H9 (cell line): ENCODE measurements at regions not wholly inside any gene's neighbourhood (a gene's known extent, or its start where the extent isn't known, plus 50 kb on each side); places are given as distances from the start of the nearest gene placed in this dataset.

Source experiments
- DNase-seq: peaks from one replicate; pipeline ENCODE4 v3.0.0-alpha.2; 2017
- H2AFZ ChIP-seq: one replicate; pipeline ENCODE4 v1.6.1; 2013; ENCODE audit warnings: mild to moderate bottlenecking, low read length, control low read depth, moderate library complexity
- H2AK5ac ChIP-seq: 2 replicates; pipeline ENCODE4 v1.6.1; 2013; ENCODE audit warnings: low read length, control low read depth, mixed read lengths; ENCODE audit not compliant: insufficient read length
- H2BK120ac ChIP-seq: one replicate; pipeline ENCODE4 v1.6.1; 2013; ENCODE audit warnings: low read depth, mild to moderate bottlenecking, low read length, control low read depth, inconsistent platforms; ENCODE audit not compliant: poor library complexity, severe bottlenecking
- H2BK12ac ChIP-seq: 2 replicates; pipeline ENCODE4 v1.6.1; 2013; ENCODE audit warnings: low read length, control low read depth, mixed read lengths, low read depth; ENCODE audit not compliant: insufficient read length
- H2BK15ac ChIP-seq: 2 replicates; pipeline ENCODE4 v1.6.1; 2013; ENCODE audit warnings: low read depth, low read length, control low read depth
- H2BK20ac ChIP-seq: one replicate; pipeline ENCODE4 v1.6.1; 2013; ENCODE audit warnings: low read depth, mild to moderate bottlenecking, low read length, control low read depth, inconsistent platforms; ENCODE audit not compliant: poor library complexity, severe bottlenecking
- H2BK5ac ChIP-seq: 2 replicates; pipeline ENCODE4 v1.6.1; 2013; ENCODE audit warnings: low read length, control low read depth, mixed read lengths; ENCODE audit not compliant: insufficient read length
- H3K14ac ChIP-seq: 2 replicates; pipeline ENCODE4 v1.6.1; 2013; ENCODE audit warnings: low read length, control low read depth; ENCODE audit not compliant: insufficient read depth
- H3K18ac ChIP-seq: 2 replicates; pipeline ENCODE4 v1.6.1; 2013; ENCODE audit warnings: low read depth, mild to moderate bottlenecking, mixed read lengths, low read length, control low read depth; ENCODE audit not compliant: insufficient read length
- H3K23ac ChIP-seq: 2 replicates; pipeline ENCODE4 v1.6.1; 2013; ENCODE audit warnings: low read length, control low read depth, mixed read lengths, low read depth; ENCODE audit not compliant: insufficient read length
- H3K23me2 ChIP-seq: 2 replicates; pipeline ENCODE4 v1.6.1; 2013; ENCODE audit warnings: low read depth, mild to moderate bottlenecking, mixed read lengths, low read length, control low read depth; ENCODE audit not compliant: insufficient read length, poor library complexity, severe bottlenecking
- H3K27ac ChIP-seq: 2 replicates; pipeline ENCODE4 v1.5.1; 2013; ENCODE audit warnings: low read length, control low read depth, mixed read lengths, low read depth; ENCODE audit not compliant: insufficient read length
- H3K27me3 ChIP-seq: 2 replicates; pipeline ENCODE4 v1.6.1; 2013; ENCODE audit warnings: low read length, control low read depth, inconsistent platforms; ENCODE audit not compliant: insufficient read depth
- H3K4ac ChIP-seq: 2 replicates; pipeline ENCODE4 v1.6.1; 2013; ENCODE audit warnings: low read depth, mild to moderate bottlenecking, control low read depth, inconsistent platforms, low read length, moderate library complexity
- H3K4me1 ChIP-seq: 2 replicates; pipeline ENCODE4 v1.6.1; 2013; ENCODE audit warnings: low read length, control low read depth, inconsistent platforms; ENCODE audit not compliant: insufficient read depth
- H3K4me2 ChIP-seq: 2 replicates; pipeline ENCODE4 v1.6.1; 2013; ENCODE audit warnings: low read length, control low read depth, mixed read lengths; ENCODE audit not compliant: insufficient read length, insufficient read depth
- H3K56ac ChIP-seq: 2 replicates; pipeline ENCODE4 v1.6.1; 2013; ENCODE audit warnings: low read depth, mild to moderate bottlenecking, mixed read lengths, low read length, control low read depth; ENCODE audit not compliant: insufficient read length
- H3K79me1 ChIP-seq: 2 replicates; pipeline ENCODE4 v1.6.1; 2013; ENCODE audit warnings: low read depth, mild to moderate bottlenecking, moderate library complexity, low read length, control low read depth, inconsistent platforms; ENCODE audit not compliant: insufficient read depth, poor library complexity, severe bottlenecking
- H3K79me2 ChIP-seq: 2 replicates; pipeline ENCODE4 v1.6.1; 2013; ENCODE audit warnings: low read length, control low read depth, inconsistent platforms; ENCODE audit not compliant: insufficient read depth
- H3K9ac ChIP-seq: 2 replicates; pipeline ENCODE4 v1.6.1; 2013; ENCODE audit warnings: low read length, control low read depth, mixed read lengths; ENCODE audit not compliant: insufficient read length; ENCODE audit errors: extremely low read depth
- H3K9me3 ChIP-seq: one replicate; pipeline ENCODE4 v1.6.1; 2013; ENCODE audit warnings: low read depth, low read length, inconsistent platforms; ENCODE audit not compliant: control insufficient read depth
- H3T11ph ChIP-seq: one replicate; pipeline ENCODE4 v1.6.1; 2013; ENCODE audit warnings: mild to moderate bottlenecking, low read length, control low read depth, inconsistent platforms
- H4K20me1 ChIP-seq: one replicate; pipeline ENCODE4 v1.6.1; 2013; ENCODE audit not compliant: control insufficient read depth, insufficient read length, insufficient read depth
- H4K5ac ChIP-seq: 2 replicates; pipeline ENCODE4 v1.6.1; 2013; ENCODE audit warnings: low read depth, mild to moderate bottlenecking, mixed read lengths, low read length, control low read depth; ENCODE audit not compliant: insufficient read length
- H4K8ac ChIP-seq: replicated peaks from 2 replicates; pipeline ENCODE4 v1.6.1; 2013; ENCODE audit warnings: low read length, control low read depth, mixed read lengths, low read depth; ENCODE audit not compliant: insufficient read length
- H4K91ac ChIP-seq: 2 replicates; pipeline ENCODE4 v1.6.1; 2013; ENCODE audit warnings: low read depth, mild to moderate bottlenecking, moderate library complexity, mixed read lengths, low read length, control low read depth; ENCODE audit not compliant: insufficient read length
- H3K27ac Mint-ChIP-seq, 3 experiments: 2 replicates in 2 of 3; 3 replicates in 1 of 3; pipeline ENCODE4 v1.8.0; 2020 to 2021; ENCODE audit warnings: mixed read lengths in 3 of 3, mild to moderate bottlenecking in 1 of 3, moderate library complexity in 1 of 3
- H3K27me3 Mint-ChIP-seq: 2 replicates; pipeline ENCODE4 v1.8.0; 2021; ENCODE audit warnings: low read depth, mild to moderate bottlenecking, moderate library complexity, mixed read lengths
- H3K36me3 Mint-ChIP-seq, 3 experiments: 2 replicates in 2 of 3; 3 replicates in 1 of 3; pipeline ENCODE4 v1.8.0; 2020 to 2021; ENCODE audit warnings: low read depth in 3 of 3, mixed read lengths in 3 of 3; ENCODE audit not compliant: insufficient read depth in 1 of 3
- H3K4me1 Mint-ChIP-seq, 2 experiments: 2 replicates each; pipeline ENCODE4 v1.8.0; 2020; ENCODE audit warnings: mixed read lengths in 2 of 2
- H3K4me3 Mint-ChIP-seq, 2 experiments: 2 replicates in 1 of 2; 3 replicates in 1 of 2; pipeline ENCODE4 v1.8.0; 2020 to 2021; ENCODE audit warnings: mild to moderate bottlenecking in 2 of 2, mixed read lengths in 2 of 2, moderate library complexity in 1 of 2
- H3K9me3 Mint-ChIP-seq, 2 experiments: 2 replicates in 1 of 2; 3 replicates in 1 of 2; pipeline ENCODE4 v1.8.0; 2020; ENCODE audit warnings: mild to moderate bottlenecking in 2 of 2, mixed read lengths in 2 of 2, moderate library complexity in 1 of 2
- WGBS: extraction: QIAGEN DNeasy Blood & Tissue Kit; methylation state at CpG from one replicate; pipeline ENCODE4 v1.1.7; 2013; ENCODE audit warnings: missing lambda C conversion rate, low lambda C conversion rate, mixed read lengths; ENCODE audit not compliant: insufficient read length; ENCODE audit errors: extremely low coverage; 5-methylcytosine and 5-hydroxymethylcytosine counted together
- TF ChIP-seq, protein P1 (sequence below): fragments of 200-600 bp; sonication (generic); conservative IDR thresholded peaks from 3 replicates; pipeline ENCODE4 v1.8.0; 2021; ENCODE audit warnings: antibody characterized with exemption, mild to moderate bottlenecking

DNA sequence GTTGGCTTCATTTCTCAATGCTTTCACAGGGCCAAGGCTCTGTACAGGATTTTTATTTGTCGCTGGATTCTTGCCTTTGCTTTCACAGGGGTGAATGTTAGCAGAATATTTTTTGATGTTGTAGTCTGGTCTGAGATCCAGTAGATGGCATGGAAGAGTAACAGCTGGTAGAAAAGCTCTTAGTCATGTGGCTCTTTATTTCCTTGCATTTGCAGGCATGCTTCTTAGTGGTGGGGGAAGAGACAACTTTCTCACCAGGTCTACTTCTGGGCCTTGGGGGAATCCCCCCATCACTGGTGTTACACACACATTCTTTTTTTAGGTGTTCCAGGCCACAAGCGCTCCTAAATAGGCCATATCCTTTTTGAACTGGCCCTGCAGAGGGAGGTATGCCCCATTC lies 58.2 kb upstream of the DKK2 start:
- no peak overlapping the region for H3K23ac ChIP-seq
- H2AFZ ChIP-seq = no peak overlapping the region
- H2BK120ac ChIP-seq = no peak overlapping the region
- no peaks in the 10 kb centered on the region for H3K79me1 ChIP-seq
- no peak overlapping the region for H2BK5ac ChIP-seq
- no peaks in the 10 kb centered on the region; the same call in 1 of the 2 replicates for H3K27me3 Mint-ChIP-seq
- H3K4me1 Mint-ChIP-seq = peaks cover 11 to 14% of the 10 kb centered on the region in 2 experiments
- no peak overlapping the region for H2BK12ac ChIP-seq
- no peaks in the 10 kb centered on the region for H3K27me3 ChIP-seq
- H2AK5ac ChIP-seq = no peak overlapping the region
- no peak overlapping the region for H3T11ph ChIP-seq
- H3K9me3 ChIP-seq = no peaks in the 10 kb centered on the region
- no peak overlapping the region for H2BK15ac ChIP-seq
- no peak overlapping the region for H4K8ac ChIP-seq
- no peak overlapping the region for H3K14ac ChIP-seq
- no peak overlapping the region for H4K5ac ChIP-seq
- no CpG with 5 or more reads among the region's 2 CpGs for WGBS
- no peak overlapping the region for H3K27ac ChIP-seq
- no peak overlapping the region for H3K27ac Mint-ChIP-seq
- no peaks in the 10 kb centered on the region for H3K79me2 ChIP-seq
- no peak overlapping the region for H2BK20ac ChIP-seq
- H3K9me3 Mint-ChIP-seq = no peaks in the 10 kb centered on the region
- H3K36me3 Mint-ChIP-seq = 0 out of 7 replicates have a peak, but pooled peaks cover 0 to 1% (median 0%) of the 10 kb centered on the region in 3 experiments
- H3K9ac ChIP-seq = no peak overlapping the region
- H3K23me2 ChIP-seq = no peaks in the 10 kb centered on the region
- no peak overlapping the region for H3K4ac ChIP-seq
- no peak overlapping the region for H3K4me3 Mint-ChIP-seq
- H3K4me2 ChIP-seq = no peak overlapping the region
- no peak overlapping the region for H3K18ac ChIP-seq
- TF ChIP-seq, protein P1, sequence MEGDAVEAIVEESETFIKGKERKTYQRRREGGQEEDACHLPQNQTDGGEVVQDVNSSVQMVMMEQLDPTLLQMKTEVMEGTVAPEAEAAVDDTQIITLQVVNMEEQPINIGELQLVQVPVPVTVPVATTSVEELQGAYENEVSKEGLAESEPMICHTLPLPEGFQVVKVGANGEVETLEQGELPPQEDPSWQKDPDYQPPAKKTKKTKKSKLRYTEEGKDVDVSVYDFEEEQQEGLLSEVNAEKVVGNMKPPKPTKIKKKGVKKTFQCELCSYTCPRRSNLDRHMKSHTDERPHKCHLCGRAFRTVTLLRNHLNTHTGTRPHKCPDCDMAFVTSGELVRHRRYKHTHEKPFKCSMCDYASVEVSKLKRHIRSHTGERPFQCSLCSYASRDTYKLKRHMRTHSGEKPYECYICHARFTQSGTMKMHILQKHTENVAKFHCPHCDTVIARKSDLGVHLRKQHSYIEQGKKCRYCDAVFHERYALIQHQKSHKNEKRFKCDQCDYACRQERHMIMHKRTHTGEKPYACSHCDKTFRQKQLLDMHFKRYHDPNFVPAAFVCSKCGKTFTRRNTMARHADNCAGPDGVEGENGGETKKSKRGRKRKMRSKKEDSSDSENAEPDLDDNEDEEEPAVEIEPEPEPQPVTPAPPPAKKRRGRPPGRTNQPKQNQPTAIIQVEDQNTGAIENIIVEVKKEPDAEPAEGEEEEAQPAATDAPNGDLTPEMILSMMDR = peak; percentile 61
- H4K91ac ChIP-seq = no peak overlapping the region
- peak; percentile 25 for DNase-seq
- no peaks in the 10 kb centered on the region for H4K20me1 ChIP-seq
- H3K56ac ChIP-seq = no peak overlapping the region
- peaks cover 3% of the 10 kb centered on the region; the same call in 1 of the 2 replicates for H3K4me1 ChIP-seq
